ENCODE measurements at regions not wholly inside any gene's neighbourhood (a gene's known extent, or its start where the extent isn't known, plus 50 kb on each side); places are given as distances from the start of the nearest gene placed in this dataset.
"Not testable (repeated sequence)": the region's sequence is repeated elsewhere in the genome, so short reads cannot be mapped to it uniquely, and the experiment has no call there.

GRCh38 chr1:5611851-5612250 is 380.4 kb downstream of the NPHP4 start:
- Histone ChIP-seq H3K27ac (ENCODE audit: low read depth, low read length) (no peak overlapping the region), H3K4me1 (ENCODE audit: control insufficient read depth in 3 of 3, insufficient read depth in 3 of 3, low read length in 3 of 3) (no peaks in the 10 kb centered on the region), H3K4me3 (ENCODE audit: low read length in 3 of 3) (no peak overlapping the region), H3K27me3 (ENCODE audit: control insufficient read depth in 3 of 3, insufficient read depth in 3 of 3, low read length in 3 of 3) (peaks cover 3 to 19% (median 17%) of the 10 kb centered on the region in 3 donors), H3K9me3 (ENCODE audit: control insufficient read depth in 3 of 3, low read length in 3 of 3) (peaks cover 0 to 4% (median 0%) of the 10 kb centered on the region in 3 donors), H3K36me3 (ENCODE audit: control insufficient read depth in 3 of 3, insufficient read depth in 3 of 3, low read length in 3 of 3) (no peaks in the 10 kb centered on the region), H3K9ac (ENCODE audit: low read depth in 1 of 3, low read length in 3 of 3) (no peak overlapping the region)

- Histone ChIP-seq H3K27ac (ENCODE audit: low read depth, low read length) (no peak overlapping the region), H3K27me3 (ENCODE audit: control insufficient read depth in 3 of 3, insufficient read depth in 3 of 3, low read length in 3 of 3) (peaks cover 3 to 16% (median 13%) of the 10 kb centered on the region in 3 donors), H3K36me3 (ENCODE audit: control insufficient read depth in 3 of 3, insufficient read depth in 3 of 3, low read length in 3 of 3) (no peaks in the 10 kb centered on the region), H3K4me1 (ENCODE audit: control insufficient read depth in 3 of 3, insufficient read depth in 3 of 3, low read length in 3 of 3) (no peaks in the 10 kb centered on the region), H3K4me3 (ENCODE audit: low read length in 3 of 3) (no peak overlapping the region), H3K9me3 (ENCODE audit: control insufficient read depth in 3 of 3, low read length in 3 of 3) (peaks cover 0 to 4% (median 0%) of the 10 kb centered on the region in 3 donors), H3K9ac (ENCODE audit: low read depth in 1 of 3, low read length in 3 of 3) (no peak overlapping the region)
Observed at GRCh38 chr1:5611431-5611830, 380.8 kb downstream of the NPHP4 start.

- Histone ChIP-seq H3K9ac (ENCODE audit: low read depth in 1 of 3, low read length in 3 of 3) (no peak overlapping the region), H3K27ac (ENCODE audit: low read depth, low read length) (no peak overlapping the region), H3K36me3 (ENCODE audit: control insufficient read depth in 3 of 3, insufficient read depth in 3 of 3, low read length in 3 of 3) (no peaks in the 10 kb centered on the region), H3K27me3 (ENCODE audit: control insufficient read depth in 3 of 3, insufficient read depth in 3 of 3, low read length in 3 of 3) (peaks cover 1 to 8% (median 6%) of the 10 kb centered on the region in 3 donors), H3K9me3 (ENCODE audit: control insufficient read depth in 3 of 3, low read length in 3 of 3) (peaks cover 0 to 4% (median 0%) of the 10 kb centered on the region in 3 donors), H3K4me3 (ENCODE audit: low read length in 3 of 3) (no peak overlapping the region), H3K4me1 (ENCODE audit: control insufficient read depth in 3 of 3, insufficient read depth in 3 of 3, low read length in 3 of 3) (no peaks in the 10 kb centered on the region)
Observed at GRCh38 chr1:5610432-5610831, 381.8 kb downstream of the NPHP4 start.

- peaks cover 0 to 28% (median 5%) of the 10 kb centered on the region in 3 donors for H3K27me3 ChIP-seq (ENCODE audit: control insufficient read depth in 3 of 3, insufficient read depth in 3 of 3, low read length in 3 of 3)
Observed at GRCh38 chr1:5603353-5604104, 388.7 kb downstream of the NPHP4 start.

GRCh38 chr1:5602718-5603117 is 389.5 kb downstream of the NPHP4 start:
- H3K27ac ChIP-seq (ENCODE audit: low read depth, low read length); H3K36me3 ChIP-seq (ENCODE audit: control insufficient read depth in 3 of 3, insufficient read depth in 3 of 3, low read length in 3 of 3); H3K4me3 ChIP-seq (ENCODE audit: low read length in 3 of 3); H3K9ac ChIP-seq (ENCODE audit: low read depth in 1 of 3, low read length in 3 of 3); H3K9me3 ChIP-seq (ENCODE audit: control insufficient read depth in 3 of 3, low read length in 3 of 3); H3K4me1 ChIP-seq (ENCODE audit: control insufficient read depth in 3 of 3, insufficient read depth in 3 of 3, low read length in 3 of 3): not testable (repeated sequence)
- peaks cover 0 to 28% (median 5%) of the 10 kb centered on the region in 3 donors for H3K27me3 ChIP-seq (ENCODE audit: control insufficient read depth in 3 of 3, insufficient read depth in 3 of 3, low read length in 3 of 3)

More at GRCh38 chr1:5603353-5604104, 388.7 kb downstream of the NPHP4 start:
- H3K4me1 ChIP-seq (ENCODE audit: control insufficient read depth in 3 of 3, insufficient read depth in 3 of 3, low read length in 3 of 3) = no peaks in the 10 kb centered on the region
- H3K36me3 ChIP-seq (ENCODE audit: control insufficient read depth in 3 of 3, insufficient read depth in 3 of 3, low read length in 3 of 3) = no peaks in the 10 kb centered on the region
- H3K9ac ChIP-seq (ENCODE audit: low read depth in 1 of 3, low read length in 3 of 3) = no peak overlapping the region
- H3K4me3 ChIP-seq (ENCODE audit: low read length in 3 of 3) = no peak overlapping the region
- H3K27ac ChIP-seq (ENCODE audit: low read depth, low read length) = no peak overlapping the region
- H3K9me3 ChIP-seq (ENCODE audit: control insufficient read depth in 3 of 3, low read length in 3 of 3) = no peaks in the 10 kb centered on the region

- no peak overlapping the region for H3K4me3 ChIP-seq (ENCODE audit: low read length in 3 of 3)
- H3K4me1 ChIP-seq (ENCODE audit: control insufficient read depth in 3 of 3, insufficient read depth in 3 of 3, low read length in 3 of 3) = no peaks in the 10 kb centered on the region
- H3K36me3 ChIP-seq (ENCODE audit: control insufficient read depth in 3 of 3, insufficient read depth in 3 of 3, low read length in 3 of 3) = no peaks in the 10 kb centered on the region
- no peak overlapping the region for H3K27ac ChIP-seq (ENCODE audit: low read depth, low read length)
- peaks cover 0 to 30% (median 5%) of the 10 kb centered on the region in 3 donors for H3K27me3 ChIP-seq (ENCODE audit: control insufficient read depth in 3 of 3, insufficient read depth in 3 of 3, low read length in 3 of 3)
- no peak overlapping the region for H3K9ac ChIP-seq (ENCODE audit: low read depth in 1 of 3, low read length in 3 of 3)
- no peaks in the 10 kb centered on the region for H3K9me3 ChIP-seq (ENCODE audit: control insufficient read depth in 3 of 3, low read length in 3 of 3)
Observed at GRCh38 chr1:5601516-5601915, 390.7 kb downstream of the NPHP4 start.

GRCh38 chr1:5599541-5599940 is 392.7 kb downstream of the NPHP4 start:
- no peaks in the 10 kb centered on the region for H3K36me3 ChIP-seq (ENCODE audit: control insufficient read depth in 3 of 3, insufficient read depth in 3 of 3, low read length in 3 of 3)
- H3K9me3 ChIP-seq (ENCODE audit: control insufficient read depth in 3 of 3, low read length in 3 of 3) = no peaks in the 10 kb centered on the region
- H3K4me1 ChIP-seq (ENCODE audit: control insufficient read depth in 3 of 3, insufficient read depth in 3 of 3, low read length in 3 of 3) = no peaks in the 10 kb centered on the region
- H3K4me3 ChIP-seq (ENCODE audit: low read length in 3 of 3) = no peak overlapping the region
- no peak overlapping the region for H3K9ac ChIP-seq (ENCODE audit: low read depth in 1 of 3, low read length in 3 of 3)
- H3K27ac ChIP-seq (ENCODE audit: low read depth, low read length) = no peak overlapping the region
- peaks cover 0 to 31% (median 5%) of the 10 kb centered on the region in 3 donors for H3K27me3 ChIP-seq (ENCODE audit: control insufficient read depth in 3 of 3, insufficient read depth in 3 of 3, low read length in 3 of 3)

- Histone ChIP-seq H3K9me3 (ENCODE audit: control insufficient read depth in 3 of 3, low read length in 3 of 3) (no peaks in the 10 kb centered on the region), H3K4me1 (ENCODE audit: control insufficient read depth in 3 of 3, insufficient read depth in 3 of 3, low read length in 3 of 3) (no peaks in the 10 kb centered on the region), H3K27me3 (ENCODE audit: control insufficient read depth in 3 of 3, insufficient read depth in 3 of 3, low read length in 3 of 3) (peaks cover 0 to 34% (median 9%) of the 10 kb centered on the region in 3 donors), H3K36me3 (ENCODE audit: control insufficient read depth in 3 of 3, insufficient read depth in 3 of 3, low read length in 3 of 3) (no peaks in the 10 kb centered on the region), H3K9ac (ENCODE audit: low read depth in 1 of 3, low read length in 3 of 3) (no peak overlapping the region), H3K27ac (ENCODE audit: low read depth, low read length) (no peak overlapping the region), H3K4me3 (ENCODE audit: low read length in 3 of 3) (no peak overlapping the region)
Observed at GRCh38 chr1:5598824-5599395, 393.3 kb downstream of the NPHP4 start.

GRCh38 chr1:5597991-5598823 is 394.0 kb downstream of the NPHP4 start:
- no peaks in the 10 kb centered on the region for H3K36me3 ChIP-seq (ENCODE audit: control insufficient read depth in 3 of 3, insufficient read depth in 3 of 3, low read length in 3 of 3)
- H3K27ac ChIP-seq (ENCODE audit: low read depth, low read length) = no peak overlapping the region
- no peak overlapping the region for H3K9ac ChIP-seq (ENCODE audit: low read depth in 1 of 3, low read length in 3 of 3)
- H3K4me3 ChIP-seq (ENCODE audit: low read length in 3 of 3) = no peak overlapping the region
- peaks cover 0 to 34% (median 9%) of the 10 kb centered on the region in 3 donors for H3K27me3 ChIP-seq (ENCODE audit: control insufficient read depth in 3 of 3, insufficient read depth in 3 of 3, low read length in 3 of 3)
- H3K9me3 ChIP-seq (ENCODE audit: control insufficient read depth in 3 of 3, low read length in 3 of 3) = no peaks in the 10 kb centered on the region
- no peaks in the 10 kb centered on the region for H3K4me1 ChIP-seq (ENCODE audit: control insufficient read depth in 3 of 3, insufficient read depth in 3 of 3, low read length in 3 of 3)
